ENCODE measurements at regions not wholly inside any gene's neighbourhood (a gene's known extent, or its start where the extent isn't known, plus 50 kb on each side); places are given as distances from the start of the nearest gene placed in this dataset.

- no peak for TF ChIP-seq CTCF (IDR thresholded peaks at IDR 0.05)
- no peak for TF ChIP-seq POLR2A (IDR thresholded peaks at IDR 0.05)
Observed at GRCh38 chr2:216257089-216257488, 115.2 kb downstream of the MARCHF4 start.

All from prostate gland (tissue), 2 donors.